GM12864 (cell line): ENCODE measurements at regions not wholly inside any gene's neighbourhood (a gene's known extent, or its start where the extent isn't known, plus 50 kb on each side); places are given as distances from the start of the nearest gene placed in this dataset.
"Not testable (repeated sequence)": the region's sequence is repeated elsewhere in the genome, so short reads cannot be mapped to it uniquely, and the experiment has no call there.

Experiments used
- DNase-seq: peaks from one replicate; pipeline ENCODE4 v3.0.0-alpha.2; 2011; ENCODE audit warnings: low read depth
- H3K4me3 ChIP-seq: 2 replicates; pipeline ENCODE4 v1.5.1; 2011; ENCODE audit warnings: mild to moderate bottlenecking, low read depth, low read length, control low read depth
- TF ChIP-seq, protein P1 (sequence below): IDR thresholded peaks from 2 replicates; pipeline ENCODE4 v1.5.1; 2011; ENCODE audit warnings: low read depth, mild to moderate bottlenecking, moderate library complexity, low read length, control low read depth, inconsistent platforms; ENCODE audit errors: missing control alignments

DNA sequence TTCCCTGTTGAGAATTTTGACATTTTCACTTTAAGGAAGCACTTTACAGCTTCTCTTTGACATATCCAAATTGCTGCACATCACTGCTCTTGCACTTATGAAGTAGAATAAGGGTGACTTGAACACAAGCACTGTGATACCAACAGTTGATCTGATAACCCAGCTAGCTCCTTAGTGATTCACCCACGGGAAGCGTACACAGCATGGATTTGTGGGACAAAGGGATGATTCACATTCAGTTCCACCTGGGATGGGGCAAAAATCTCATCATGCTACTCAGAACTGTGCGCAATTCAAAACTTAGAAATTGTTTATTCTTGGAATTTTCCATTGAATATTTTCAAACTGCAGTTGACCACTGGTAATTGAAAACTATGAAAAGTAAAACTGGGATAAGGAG, 1565.5 kb upstream of the CDH9 start:
- no peak for DNase-seq
- TF ChIP-seq, protein P1, sequence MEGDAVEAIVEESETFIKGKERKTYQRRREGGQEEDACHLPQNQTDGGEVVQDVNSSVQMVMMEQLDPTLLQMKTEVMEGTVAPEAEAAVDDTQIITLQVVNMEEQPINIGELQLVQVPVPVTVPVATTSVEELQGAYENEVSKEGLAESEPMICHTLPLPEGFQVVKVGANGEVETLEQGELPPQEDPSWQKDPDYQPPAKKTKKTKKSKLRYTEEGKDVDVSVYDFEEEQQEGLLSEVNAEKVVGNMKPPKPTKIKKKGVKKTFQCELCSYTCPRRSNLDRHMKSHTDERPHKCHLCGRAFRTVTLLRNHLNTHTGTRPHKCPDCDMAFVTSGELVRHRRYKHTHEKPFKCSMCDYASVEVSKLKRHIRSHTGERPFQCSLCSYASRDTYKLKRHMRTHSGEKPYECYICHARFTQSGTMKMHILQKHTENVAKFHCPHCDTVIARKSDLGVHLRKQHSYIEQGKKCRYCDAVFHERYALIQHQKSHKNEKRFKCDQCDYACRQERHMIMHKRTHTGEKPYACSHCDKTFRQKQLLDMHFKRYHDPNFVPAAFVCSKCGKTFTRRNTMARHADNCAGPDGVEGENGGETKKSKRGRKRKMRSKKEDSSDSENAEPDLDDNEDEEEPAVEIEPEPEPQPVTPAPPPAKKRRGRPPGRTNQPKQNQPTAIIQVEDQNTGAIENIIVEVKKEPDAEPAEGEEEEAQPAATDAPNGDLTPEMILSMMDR, result no peak
- H3K4me3 ChIP-seq, result no peak overlapping the region

DNA sequence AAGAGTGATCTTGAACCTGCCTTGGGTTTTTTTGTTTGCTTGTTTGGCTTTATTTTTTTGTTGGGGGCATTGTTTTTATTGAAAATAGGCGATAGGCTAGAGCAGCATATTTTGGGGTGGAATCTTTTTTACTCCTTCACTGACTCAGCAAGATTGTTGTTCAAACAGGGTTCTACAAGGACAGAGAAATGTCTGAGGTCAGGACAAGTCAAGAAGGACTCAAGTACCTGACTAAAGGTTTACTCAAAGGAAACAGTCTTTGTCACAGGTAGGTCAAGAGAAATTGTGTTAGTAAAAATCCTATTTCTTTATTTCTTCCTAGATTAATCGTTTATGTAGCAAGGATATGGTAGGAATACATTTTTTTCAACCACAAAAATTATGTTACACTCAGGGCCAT, 1564.0 kb upstream of the CDH9 start:
- no peak overlapping the region for H3K4me3 ChIP-seq
- TF ChIP-seq, protein P1, result no peak
- DNase-seq, result no peak

DNA sequence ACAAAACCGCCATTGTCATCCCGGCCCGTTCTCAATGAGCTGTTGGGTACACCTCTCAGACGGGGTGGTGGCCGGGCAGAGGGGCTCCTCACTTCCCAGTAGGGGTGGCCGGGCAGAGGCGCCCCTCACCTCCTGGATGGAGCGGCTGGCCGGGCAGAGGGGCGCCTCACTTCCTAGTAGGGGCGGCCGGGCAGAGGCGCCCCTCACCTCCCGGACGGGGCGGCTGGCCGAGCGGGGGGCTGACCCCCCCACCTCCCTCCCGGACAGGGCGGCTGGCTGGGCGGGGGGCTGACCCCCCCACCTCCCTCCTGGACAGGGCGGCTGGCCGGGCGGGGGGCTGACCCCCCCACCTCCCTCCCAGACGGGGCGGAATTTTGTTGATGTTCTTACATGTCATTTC, 1558.3 kb upstream of the CDH9 start:
- not testable (repeated sequence) for H3K4me3 ChIP-seq, DNase-seq

DNA sequence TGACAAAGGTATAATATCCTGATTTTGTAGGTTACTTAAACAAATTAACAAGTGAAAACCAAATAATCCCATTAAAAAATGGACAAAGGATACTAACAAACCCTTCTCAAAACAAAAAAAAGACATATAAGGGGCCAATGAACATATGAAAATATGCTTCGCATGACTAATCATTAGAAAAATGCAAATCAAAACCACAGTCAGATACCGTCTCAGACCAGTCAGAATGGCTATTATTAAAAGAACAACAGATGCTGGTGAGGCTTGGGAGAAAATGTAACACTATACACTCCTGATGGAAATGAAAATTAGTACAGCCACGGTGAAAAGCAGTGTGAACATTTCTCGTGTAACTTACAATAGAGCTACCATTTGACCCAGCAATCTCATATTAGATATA, 1542.2 kb upstream of the CDH9 start:
- TF ChIP-seq, protein P1, result no peak
- no peak for DNase-seq
- H3K4me3 ChIP-seq, result no peak overlapping the region

DNA sequence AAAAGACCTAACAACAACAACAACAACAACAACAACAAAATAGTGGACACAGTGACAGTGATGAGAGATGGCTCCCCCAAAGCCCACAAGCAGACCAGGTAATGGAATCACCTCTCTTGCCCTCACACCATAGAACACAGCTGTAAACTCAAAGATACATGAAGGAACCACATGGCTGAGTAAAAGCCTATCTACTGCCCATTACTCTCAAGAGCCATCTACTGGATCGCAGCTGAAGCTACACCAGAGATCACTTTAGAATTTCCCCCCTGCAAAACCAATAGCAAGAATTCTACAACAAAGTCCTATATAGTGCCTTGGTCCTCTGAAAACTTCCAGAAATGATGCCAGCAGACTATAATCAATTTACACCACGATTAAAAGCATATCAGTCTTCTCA, 1537.6 kb upstream of the CDH9 start:
- no peak for DNase-seq
- TF ChIP-seq, protein P1, result no peak
- H3K4me3 ChIP-seq, result no peak overlapping the region

DNA sequence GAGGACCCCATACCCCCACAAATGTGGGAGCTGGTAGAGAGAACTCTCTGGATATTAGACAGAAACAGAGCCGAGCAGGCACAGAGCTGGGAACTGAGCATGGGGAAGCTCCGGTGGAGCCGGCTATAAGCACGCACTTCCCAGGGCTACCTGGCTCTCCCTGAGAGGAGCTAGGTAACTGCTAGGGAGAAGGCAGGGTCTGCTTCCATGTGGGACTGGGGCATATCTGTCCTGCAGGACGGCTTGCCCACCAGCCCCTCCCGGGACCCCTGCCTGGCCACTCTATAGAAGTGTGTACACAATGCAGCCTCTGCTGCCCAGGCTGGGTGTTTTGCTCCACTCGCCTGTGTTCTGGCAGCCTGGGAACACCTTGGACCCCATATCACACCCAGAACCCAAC, 1537.0 kb upstream of the CDH9 start:
- H3K4me3 ChIP-seq, result no peak overlapping the region
- TF ChIP-seq, protein P1, result no peak
- DNase-seq, result no peak

DNA sequence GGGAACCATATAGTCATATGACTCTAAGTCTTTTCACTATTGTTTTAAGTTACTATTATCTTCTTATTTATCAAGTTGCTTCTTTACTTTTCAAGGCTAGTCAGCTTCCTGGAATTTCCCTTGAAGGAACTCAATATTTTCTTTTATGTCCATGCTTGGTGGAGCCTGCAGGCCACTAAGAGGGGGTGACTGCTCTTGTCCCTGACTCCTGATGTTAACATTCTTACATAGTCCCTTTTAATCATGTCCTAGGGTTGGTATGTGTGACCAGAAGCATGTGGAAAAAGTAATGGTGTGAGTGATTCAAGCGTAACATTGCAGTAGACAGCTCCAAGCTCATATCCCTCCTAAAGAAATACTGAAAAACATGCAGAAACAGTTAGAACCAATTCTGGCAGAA, 1536.2 kb upstream of the CDH9 start:
- H3K4me3 ChIP-seq, result no peak overlapping the region
- TF ChIP-seq, protein P1, result no peak
- DNase-seq, result no peak

DNA sequence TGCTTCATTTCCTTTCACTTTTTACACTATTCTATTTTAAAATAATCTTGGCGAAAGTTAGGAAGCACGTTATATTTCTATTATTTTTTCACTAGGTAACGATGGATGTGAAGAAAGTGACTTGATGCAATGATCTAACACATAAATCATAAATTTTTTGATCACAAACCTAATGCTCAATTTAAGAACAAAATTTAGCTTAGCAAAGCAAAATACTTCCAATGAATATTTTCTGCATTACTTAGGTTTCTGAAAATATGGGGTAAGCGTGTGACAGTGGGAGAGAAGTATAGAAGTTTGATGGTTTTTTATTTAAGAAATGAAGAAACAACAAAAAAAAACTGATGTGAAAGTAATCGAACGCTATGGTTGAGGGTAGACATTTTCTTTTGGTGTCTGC, 1528.7 kb upstream of the CDH9 start:
- H3K4me3 ChIP-seq, result no peak overlapping the region
- TF ChIP-seq, protein P1, result no peak
- no peak for DNase-seq
